GM19324 (cell line): ENCODE measurements at regions not wholly inside any gene's neighbourhood (a gene's known extent, or its start where the extent isn't known, plus 50 kb on each side); places are given as distances from the start of the nearest gene placed in this dataset.

Experiments
- ATAC-seq: cut with Tn5 transposase; IDR thresholded peaks from one replicate; pipeline ENCODE4 v1.9.1; 2021; ENCODE audit warnings: mild to moderate bottlenecking, moderate library complexity; ENCODE audit not compliant: unreplicated experiment, low FRiP score

GRCh38 chr5:11985993-11986392, 81.7 kb upstream of the CTNND2 start:
- ATAC-seq: no peak

- ATAC-seq: no peak
Observed at GRCh38 chr5:11984196-11984595, 80.0 kb upstream of the CTNND2 start.

- no peak for ATAC-seq
Observed at GRCh38 chr5:11981986-11982385, 77.7 kb upstream of the CTNND2 start.

GRCh38 chr5:11977904-11978303, 73.7 kb upstream of the CTNND2 start:
- no peak for ATAC-seq

DNA sequence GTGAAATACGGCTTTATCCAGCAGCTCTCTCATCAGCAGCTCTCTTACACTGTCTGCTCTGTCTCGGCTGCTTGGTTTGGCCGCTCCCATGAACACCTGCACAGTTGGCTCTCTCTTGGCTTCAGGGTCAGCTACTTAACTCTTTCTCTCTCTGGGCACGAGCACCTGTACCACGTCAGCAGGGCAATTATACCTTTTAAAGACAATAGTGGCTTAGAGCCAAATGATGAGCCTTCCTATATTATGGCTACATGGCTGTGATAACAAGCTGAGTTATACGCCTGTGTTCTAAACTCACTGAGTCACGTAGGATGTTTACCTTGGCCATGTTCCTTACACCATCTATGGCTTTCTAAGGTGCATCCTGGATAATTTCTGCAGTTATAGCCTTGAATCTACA, 69.2 kb upstream of the CTNND2 start:
- ATAC-seq: no peak

GRCh38 chr5:11963227-11963626, 59.0 kb upstream of the CTNND2 start:
- ATAC-seq: no peak

DNA sequence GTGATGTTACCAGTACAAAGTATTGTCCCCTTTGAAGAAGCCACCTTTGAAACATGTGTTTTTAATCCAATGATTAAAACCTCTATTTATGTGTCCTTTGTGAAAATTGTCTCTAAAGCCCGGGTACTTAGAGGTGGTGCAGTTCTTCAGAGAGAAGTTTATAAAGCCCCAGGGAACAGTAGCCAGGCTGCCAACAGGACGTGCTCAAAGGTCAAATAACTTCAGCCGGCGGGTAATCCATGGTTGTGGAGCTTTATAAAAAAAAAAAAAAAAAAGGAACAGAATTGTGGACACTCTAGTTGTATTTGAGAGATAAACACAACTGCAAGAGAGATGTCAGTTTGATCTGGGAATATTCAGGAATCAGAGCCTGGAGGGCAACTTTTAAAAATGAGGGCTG, 57.9 kb upstream of the CTNND2 start:
- no peak for ATAC-seq

GRCh38 chr5:11958321-11958720, 54.1 kb upstream of the CTNND2 start:
- ATAC-seq: no peak

- ATAC-seq: no peak
Observed at GRCh38 chr5:11955331-11955730, 51.1 kb upstream of the CTNND2 start.
